ENCODE measurements at regions not wholly inside any gene's neighbourhood (a gene's known extent, or its start where the extent isn't known, plus 50 kb on each side); places are given as distances from the start of the nearest gene placed in this dataset.

DNA sequence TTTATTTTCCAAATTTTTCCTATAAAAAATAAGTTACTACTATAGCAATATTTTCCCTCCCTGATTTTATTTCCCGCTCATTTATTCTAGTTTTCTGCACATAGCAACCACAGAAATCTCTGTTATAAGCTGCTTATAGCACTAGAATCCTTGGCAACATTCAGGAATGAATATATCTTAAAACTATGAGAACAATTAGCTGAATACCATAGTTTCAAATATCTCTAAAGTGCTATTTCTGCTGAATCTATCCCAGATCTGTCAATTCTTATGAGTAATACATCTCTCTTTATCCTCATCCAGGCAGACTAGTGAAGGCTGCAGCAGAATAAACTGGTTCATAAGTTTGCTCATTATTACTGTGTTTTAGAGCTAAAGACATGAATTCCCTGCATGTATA is 622.9 kb upstream of the DIPK2B start:
- Histone ChIP-seq H3K4me3 (no peak overlapping the region), H3K36me3 (no peaks in the 10 kb centered on the region), H3K27me3 (no peaks in the 10 kb centered on the region), H3K4me1 (no peaks in the 10 kb centered on the region), H3K9me3 (no peaks in the 10 kb centered on the region), H3K27ac (no peak overlapping the region)
- intact Hi-C loops (cut with DNase I): no loop called here
- ATAC-seq (no peak), DNase-seq (no peak)
- no peak for TF ChIP-seq POLR2A (IDR thresholded peaks at IDR 0.05)
- TF ChIP-seq, protein P1, sequence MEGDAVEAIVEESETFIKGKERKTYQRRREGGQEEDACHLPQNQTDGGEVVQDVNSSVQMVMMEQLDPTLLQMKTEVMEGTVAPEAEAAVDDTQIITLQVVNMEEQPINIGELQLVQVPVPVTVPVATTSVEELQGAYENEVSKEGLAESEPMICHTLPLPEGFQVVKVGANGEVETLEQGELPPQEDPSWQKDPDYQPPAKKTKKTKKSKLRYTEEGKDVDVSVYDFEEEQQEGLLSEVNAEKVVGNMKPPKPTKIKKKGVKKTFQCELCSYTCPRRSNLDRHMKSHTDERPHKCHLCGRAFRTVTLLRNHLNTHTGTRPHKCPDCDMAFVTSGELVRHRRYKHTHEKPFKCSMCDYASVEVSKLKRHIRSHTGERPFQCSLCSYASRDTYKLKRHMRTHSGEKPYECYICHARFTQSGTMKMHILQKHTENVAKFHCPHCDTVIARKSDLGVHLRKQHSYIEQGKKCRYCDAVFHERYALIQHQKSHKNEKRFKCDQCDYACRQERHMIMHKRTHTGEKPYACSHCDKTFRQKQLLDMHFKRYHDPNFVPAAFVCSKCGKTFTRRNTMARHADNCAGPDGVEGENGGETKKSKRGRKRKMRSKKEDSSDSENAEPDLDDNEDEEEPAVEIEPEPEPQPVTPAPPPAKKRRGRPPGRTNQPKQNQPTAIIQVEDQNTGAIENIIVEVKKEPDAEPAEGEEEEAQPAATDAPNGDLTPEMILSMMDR (IDR thresholded peaks at IDR 0.05): no peak
- 65% methylated on average over 1 of the region's 1 CpG for WGBS (ENCODE audit: insufficient coverage, low coverage, low lambda C conversion rate, missing lambda C conversion rate)

DNA sequence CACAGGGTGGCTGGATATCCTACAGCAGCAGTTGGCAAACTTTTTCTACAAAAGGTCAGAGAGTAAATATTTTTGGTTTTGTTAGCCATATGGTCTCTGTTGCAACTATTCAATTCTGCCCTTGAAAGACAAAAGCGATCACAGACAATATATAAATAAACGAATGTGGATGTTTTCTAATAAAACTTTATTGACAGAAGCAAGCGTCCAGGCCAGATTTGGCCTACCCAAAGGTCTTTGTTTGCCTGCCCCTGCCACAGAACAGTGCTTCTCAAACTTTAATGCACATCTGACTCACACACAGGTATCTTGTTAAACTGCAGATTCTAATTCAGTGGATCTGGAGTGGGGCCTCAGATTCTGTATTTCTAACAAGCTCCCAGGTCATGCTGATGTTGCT is 621.4 kb upstream of the DIPK2B start:
- Histone ChIP-seq H3K4me1 (no peaks in the 10 kb centered on the region), H3K36me3 (no peaks in the 10 kb centered on the region), H3K9me3 (no peaks in the 10 kb centered on the region), H3K27ac (no peak overlapping the region), H3K4me3 (no peak overlapping the region), H3K27me3 (no peaks in the 10 kb centered on the region)
- intact Hi-C loops (cut with DNase I): no loop called here
- TF ChIP-seq, protein P1 (IDR thresholded peaks at IDR 0.05): no peak
- no peak for TF ChIP-seq POLR2A (IDR thresholded peaks at IDR 0.05)
- DNase-seq: no peak
- 58% methylated on average over 3 of the region's 3 CpGs for WGBS (ENCODE audit: insufficient coverage, low coverage, low lambda C conversion rate, missing lambda C conversion rate)
- no peak for ATAC-seq

DNA sequence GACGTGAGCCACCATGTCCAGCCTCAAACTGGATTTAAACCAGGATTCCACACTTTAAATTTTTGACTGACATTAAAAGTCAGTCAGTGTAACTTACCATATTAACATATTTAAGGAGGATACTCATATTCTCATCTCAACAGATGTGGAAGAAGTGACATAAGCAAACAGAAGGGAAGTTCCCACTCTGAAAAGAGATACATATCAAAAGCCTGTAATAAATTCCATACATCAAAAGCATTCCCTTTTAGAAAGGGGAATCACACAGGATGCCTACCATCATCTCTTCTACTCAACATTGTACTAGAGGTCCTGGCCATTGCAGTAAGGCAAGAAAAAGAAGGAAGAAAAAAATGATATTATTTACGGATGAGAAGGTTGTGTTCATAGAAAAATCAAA is 618.2 kb upstream of the DIPK2B start:
- intact Hi-C loops (cut with DNase I): no loop called here

DNA sequence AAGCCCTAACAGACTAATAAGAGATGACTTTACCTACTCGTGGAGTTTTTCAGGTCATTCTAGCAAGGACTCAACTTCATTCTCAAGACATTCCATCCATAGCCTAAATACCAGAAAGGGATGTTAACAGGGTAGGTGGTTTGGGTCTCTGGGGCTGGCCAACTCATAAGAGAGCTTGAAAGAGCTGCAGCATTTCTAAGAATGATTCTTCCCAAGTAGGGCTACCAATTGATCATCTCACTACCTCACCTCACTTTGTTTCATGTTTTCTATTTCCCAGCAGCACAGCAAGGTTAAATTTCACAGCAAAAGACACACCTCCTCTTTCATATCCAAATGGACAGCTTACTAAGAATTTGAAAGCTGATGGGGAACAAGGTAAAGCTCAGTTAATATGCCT is 614.8 kb upstream of the DIPK2B start:
- Histone ChIP-seq H3K27me3 (no peaks in the 10 kb centered on the region), H3K4me1 (no peaks in the 10 kb centered on the region), H3K9me3 (no peaks in the 10 kb centered on the region), H3K36me3 (no peaks in the 10 kb centered on the region), H3K4me3 (no peak overlapping the region), H3K27ac (no peak overlapping the region)
- TF ChIP-seq, protein P1 (IDR thresholded peaks at IDR 0.05): no peak
- TF ChIP-seq POLR2A (IDR thresholded peaks at IDR 0.05): no peak
- 44% methylated on average over 1 of the region's 1 CpG for WGBS (ENCODE audit: insufficient coverage, low coverage, low lambda C conversion rate, missing lambda C conversion rate)
- DNase-seq (no peak), ATAC-seq (no peak)
- intact Hi-C loops (cut with DNase I): no loop called here

More for the DNA sequence above, 618.2 kb upstream of the DIPK2B start:
- Histone ChIP-seq H3K4me3 (no peak overlapping the region), H3K36me3 (no peaks in the 10 kb centered on the region), H3K9me3 (no peaks in the 10 kb centered on the region), H3K27ac (no peak overlapping the region), H3K4me1 (no peaks in the 10 kb centered on the region), H3K27me3 (no peaks in the 10 kb centered on the region)
- ATAC-seq: no peak
- TF ChIP-seq, protein P1 (IDR thresholded peaks at IDR 0.05): no peak
- no peak for TF ChIP-seq POLR2A (IDR thresholded peaks at IDR 0.05)
- no peak for DNase-seq
- 62% methylated on average over 2 of the region's 2 CpGs for WGBS (ENCODE audit: insufficient coverage, low coverage, low lambda C conversion rate, missing lambda C conversion rate)

DNA sequence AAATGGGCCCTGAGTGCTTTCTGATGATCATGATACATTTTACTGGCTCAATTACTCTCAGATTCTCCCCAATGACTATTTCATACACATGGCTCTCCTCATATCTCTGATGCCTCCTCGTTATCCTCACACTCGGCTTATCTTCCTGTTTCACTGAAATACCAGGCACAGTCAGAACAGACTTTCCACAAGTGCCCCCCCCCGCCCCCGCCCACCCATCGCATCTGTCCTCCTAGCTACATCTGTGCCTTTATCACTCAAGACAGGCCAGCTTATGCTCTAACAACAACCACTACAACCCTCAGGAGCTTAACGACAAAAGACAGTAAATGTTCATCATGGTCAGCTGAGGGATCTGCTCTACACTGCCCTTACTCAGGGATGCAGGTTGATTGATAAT is 610.6 kb upstream of the DIPK2B start:
- intact Hi-C loops (cut with DNase I): no loop called here
- DNase-seq (no peak), ATAC-seq (no peak)
- H3K4me1 ChIP-seq: no peaks in the 10 kb centered on the region
- H3K4me3 ChIP-seq: no peak overlapping the region
- H3K9me3 ChIP-seq: no peaks in the 10 kb centered on the region
- H3K27ac ChIP-seq: no peak overlapping the region
- no peaks in the 10 kb centered on the region for H3K36me3 ChIP-seq
- WGBS (ENCODE audit: insufficient coverage, low coverage, low lambda C conversion rate, missing lambda C conversion rate): 66% methylated on average over 6 of the region's 6 CpGs
- no peak for TF ChIP-seq POLR2A (IDR thresholded peaks at IDR 0.05)
- TF ChIP-seq, protein P1 (IDR thresholded peaks at IDR 0.05): no peak
- H3K27me3 ChIP-seq: no peaks in the 10 kb centered on the region
